ENCODE measurements at regions not wholly inside any gene's neighbourhood (a gene's known extent, or its start where the extent isn't known, plus 50 kb on each side); places are given as distances from the start of the nearest gene placed in this dataset.

DNA sequence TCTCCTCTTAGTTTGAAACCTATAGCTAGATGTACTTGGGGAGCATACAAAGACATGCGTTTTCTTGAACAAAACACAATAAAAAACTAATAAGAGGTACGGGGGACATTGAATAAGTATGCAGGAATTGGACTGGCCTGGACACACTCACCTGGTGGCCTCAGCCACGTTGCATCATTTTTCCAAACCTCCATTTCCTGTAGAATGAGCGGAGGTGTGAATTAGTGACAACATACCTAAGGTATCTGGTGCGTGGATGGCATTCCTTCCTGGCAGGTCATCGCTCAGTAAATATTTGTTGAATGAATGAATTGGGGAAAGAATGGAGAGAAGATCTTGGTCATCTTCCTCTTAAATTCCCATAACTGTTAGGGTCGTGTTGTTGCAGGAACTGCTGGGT is 103.2 kb upstream of the CTBP2 start:
- FAIRE-seq (no peak), DNase-seq (ENCODE audit: low read depth in 1 of 2, low spot score in 1 of 2) (peak; percentile 46 to 69), ATAC-seq (peak; percentile 23 to 53; a peak in 3 of 6 replicates)
- 16% methylated on average over 7 of the region's 7 CpGs for WGBS (ENCODE audit: missing lambda C conversion rate)
- Histone ChIP-seq H3K27ac (peak overlapping the region; percentile 33 to 56; a peak in 4 of 6 replicates), H3K9me3 (no peaks in the 10 kb centered on the region), H3K4me3 (no peak overlapping the region), H3K4me2 (peak overlapping the region; percentile 19; the same call in 2 of the 3 replicates), H3K4me1 (peaks cover 18% of the 10 kb centered on the region)
- ChIA-PET POLR2A (no interaction called here), CTCF (no interaction called here)
- peak in 1 of 2 experiments; percentile 21; a peak in 1 of 5 replicates for TF ChIP-seq EP300 (IDR thresholded peaks at IDR 0.05)
- peak; percentile 28; the same call in 1 of the 2 replicates for TF ChIP-seq JUNB (IDR thresholded peaks at IDR 0.05)
- no peak for TF ChIP-seq REST (IDR thresholded peaks at IDR 0.05)
- TF ChIP-seq FOSL2 (IDR thresholded peaks at IDR 0.05) = no peak
- peak; percentile 60; the same call in 1 of the 2 replicates for TF ChIP-seq FOSL2 (CRISPR knock-in tag; IDR thresholded peaks at IDR 0.05)
- TF ChIP-seq CEBPB (IDR thresholded peaks at IDR 0.05) = peak in 1 of 2 experiments; percentile 73; a peak in 2 of 4 replicates
- no peak for TF ChIP-seq POLR2A (IDR thresholded peaks at IDR 0.05; ENCODE audit: low read length)
- TF ChIP-seq CHD4 (IDR thresholded peaks at IDR 0.05; ENCODE audit: borderline replicate concordance) = no peak
- TF ChIP-seq, protein P1, sequence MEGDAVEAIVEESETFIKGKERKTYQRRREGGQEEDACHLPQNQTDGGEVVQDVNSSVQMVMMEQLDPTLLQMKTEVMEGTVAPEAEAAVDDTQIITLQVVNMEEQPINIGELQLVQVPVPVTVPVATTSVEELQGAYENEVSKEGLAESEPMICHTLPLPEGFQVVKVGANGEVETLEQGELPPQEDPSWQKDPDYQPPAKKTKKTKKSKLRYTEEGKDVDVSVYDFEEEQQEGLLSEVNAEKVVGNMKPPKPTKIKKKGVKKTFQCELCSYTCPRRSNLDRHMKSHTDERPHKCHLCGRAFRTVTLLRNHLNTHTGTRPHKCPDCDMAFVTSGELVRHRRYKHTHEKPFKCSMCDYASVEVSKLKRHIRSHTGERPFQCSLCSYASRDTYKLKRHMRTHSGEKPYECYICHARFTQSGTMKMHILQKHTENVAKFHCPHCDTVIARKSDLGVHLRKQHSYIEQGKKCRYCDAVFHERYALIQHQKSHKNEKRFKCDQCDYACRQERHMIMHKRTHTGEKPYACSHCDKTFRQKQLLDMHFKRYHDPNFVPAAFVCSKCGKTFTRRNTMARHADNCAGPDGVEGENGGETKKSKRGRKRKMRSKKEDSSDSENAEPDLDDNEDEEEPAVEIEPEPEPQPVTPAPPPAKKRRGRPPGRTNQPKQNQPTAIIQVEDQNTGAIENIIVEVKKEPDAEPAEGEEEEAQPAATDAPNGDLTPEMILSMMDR (IDR thresholded peaks at IDR 0.05) = no peak
- no peak for TF ChIP-seq E2F6 (IDR thresholded peaks at IDR 0.05; ENCODE audit: borderline replicate concordance, low read depth)
- TF ChIP-seq POLR2AphosphoS2 (conservative IDR thresholded peaks at IDR 0.05; ENCODE audit: low read length) = no peak
- TF ChIP-seq RCOR1 (IDR thresholded peaks at IDR 0.05; ENCODE audit: low read depth, low read length) = no peak
- no peak for TF ChIP-seq ZFP36 (IDR thresholded peaks at IDR 0.05; ENCODE audit: borderline replicate concordance, partially characterized antibody)
- peak; percentile 51; the same call in 1 of the 2 replicates for TF ChIP-seq GATA3 (IDR thresholded peaks at IDR 0.05; ENCODE audit: borderline replicate concordance)
- peak; percentile 57 for TF ChIP-seq MAX (IDR thresholded peaks at IDR 0.05)
- TF ChIP-seq BHLHE40 (IDR thresholded peaks at IDR 0.05; ENCODE audit: low read depth, low read length) = no peak
- TF ChIP-seq HDAC2 (IDR thresholded peaks at IDR 0.05) = no peak

- DNase-seq (ENCODE audit: low read depth in 1 of 2, low spot score in 1 of 2) = no peak
- Histone ChIP-seq H3K4me2 (peak overlapping the region; percentile 19; the same call in 1 of the 3 replicates), H3K27ac (peak overlapping the region in 1 of 2 experiments; percentile 36; a peak in 1 of 6 replicates), H3K4me3 (no peak overlapping the region), H3K4me1 (peaks cover 18% of the 10 kb centered on the region), H3K9me3 (no peaks in the 10 kb centered on the region)
- POLR2A ChIA-PET = no interaction called here
- no peak for FAIRE-seq
- ATAC-seq = no peak
- TF ChIP-seq MAFK (IDR thresholded peaks at IDR 0.05; ENCODE audit: partially characterized antibody) (no peak), HOXA7 (CRISPR knock-in tag; IDR thresholded peaks at IDR 0.05) (no peak), ZNF302 (CRISPR knock-in tag; IDR thresholded peaks at IDR 0.05) (no peak), ZSCAN20 (CRISPR knock-in tag; IDR thresholded peaks at IDR 0.05) (no peak), HEYL (CRISPR knock-in tag; IDR thresholded peaks at IDR 0.05) (no peak), HDAC2 (IDR thresholded peaks at IDR 0.05) (no peak)
- WGBS (ENCODE audit: missing lambda C conversion rate) = 79% methylated on average over 6 of the region's 6 CpGs
- CTCF ChIA-PET = interaction anchor here (1.3 kb wide), 1 partner anchor 10 kb away, joined by 4 read pairs; no protein-coding TSS in a partner anchor
These were observed 102.6 kb upstream of the CTBP2 start for GRCh38 chr10:125262920-125263319.

All from A549 (cell line).